CD14-positive monocyte (primary cell): ENCODE measurements at regions not wholly inside any gene's neighbourhood (a gene's known extent, or its start where the extent isn't known, plus 50 kb on each side); places are given as distances from the start of the nearest gene placed in this dataset.

Experiments used
- DNase-seq, 3 donors: peaks; one replicate each; pipeline ENCODE4 v3.0.0-alpha.2; 2011 to 2022
- H2AFZ ChIP-seq: 2 replicates; pipeline ENCODE4 v1.6.0; 2012; ENCODE audit warnings: mild to moderate bottlenecking, low read depth, low read length, inconsistent platforms; ENCODE audit not compliant: insufficient read depth, poor library complexity, severe bottlenecking
- H3K27ac ChIP-seq, 2 donors: 1 replicate in 1 of 2; 2 replicates in 1 of 2; pipeline ENCODE4 v1.5.1; 2012 to 2013; ENCODE audit warnings: low read length in 2 of 2, control low read depth in 1 of 2, inconsistent platforms in 1 of 2, low read depth in 1 of 2, mild to moderate bottlenecking in 1 of 2
- H3K27me3 ChIP-seq, 2 donors: one replicate each; pipeline versions ENCODE4 v1.6.0 to v1.6.1; 2011 to 2013; ENCODE audit warnings: low read length in 2 of 2; ENCODE audit not compliant: control insufficient read depth in 2 of 2, insufficient read depth in 2 of 2
- H3K36me3 ChIP-seq, 2 donors: replicated peaks in 1 of 2; 1 replicate in 1 of 2; 2 replicates in 1 of 2; pipeline versions ENCODE4 v1.5.1 to v1.6.1; 2012 to 2013; ENCODE audit warnings: low read length in 2 of 2, control low read depth in 1 of 2, inconsistent platforms in 1 of 2, mild to moderate bottlenecking in 1 of 2; ENCODE audit not compliant: insufficient read depth in 2 of 2, control insufficient read depth in 1 of 2
- H3K4me1 ChIP-seq, 2 donors: 1 replicate in 1 of 2; 2 replicates in 1 of 2; pipeline versions ENCODE4 v1.5.1 to v1.6.1; 2012 to 2013; ENCODE audit warnings: low read length in 2 of 2, control low read depth in 1 of 2, inconsistent platforms in 1 of 2, mild to moderate bottlenecking in 1 of 2, moderate library complexity in 1 of 2; ENCODE audit not compliant: insufficient read depth in 2 of 2, control insufficient read depth in 1 of 2
- H3K4me2 ChIP-seq: replicated peaks from 2 replicates; pipeline ENCODE3; 2012; ENCODE audit warnings: low read length, moderate library complexity, mild to moderate bottlenecking; ENCODE audit not compliant: poor library complexity, severe bottlenecking; ENCODE audit errors: extremely low read depth
- H3K4me3 ChIP-seq, 3 experiments: fragments of 200-600 bp in 1 of 3; sonication (generic) in 1 of 3; replicated peaks in 1 of 3; 1 replicate in 2 of 3; 2 replicates in 1 of 3; pipeline ENCODE4 v1.5.1; 2011 to 2013; ENCODE audit warnings: low read length in 3 of 3, mild to moderate bottlenecking in 3 of 3, control low read depth in 2 of 3, low read depth in 2 of 3, inconsistent platforms in 1 of 3, moderate library complexity in 1 of 3
- H3K79me2 ChIP-seq: 2 replicates; pipeline ENCODE4 v1.6.0; 2012; ENCODE audit warnings: mild to moderate bottlenecking, control low read depth, inconsistent platforms, low read length, moderate library complexity; ENCODE audit not compliant: insufficient read depth
- H3K9ac ChIP-seq: 2 replicates; pipeline ENCODE4 v1.6.0; 2017; ENCODE audit warnings: low read length, mild to moderate bottlenecking; ENCODE audit not compliant: insufficient read depth, poor library complexity, severe bottlenecking
- H3K9me3 ChIP-seq, 2 donors: replicated peaks in 1 of 2; 1 replicate in 1 of 2; 2 replicates in 1 of 2; pipeline versions ENCODE4 v1.5.1 to v1.6.1; 2012 to 2013; ENCODE audit warnings: low read length in 2 of 2, control low read depth in 1 of 2; ENCODE audit not compliant: control insufficient read depth in 1 of 2, insufficient read depth in 1 of 2
- H4K20me1 ChIP-seq: 2 replicates; pipeline ENCODE4 v1.6.0; 2012; ENCODE audit warnings: mild to moderate bottlenecking, low read length, control low read depth, moderate library complexity; ENCODE audit not compliant: insufficient read depth
- H3K27ac Mint-ChIP-seq, 7 donors: one replicate each; pipeline ENCODE4 v1.8.0; 2020; ENCODE audit warnings: mild to moderate bottlenecking in 7 of 7, mixed read lengths in 7 of 7, moderate library complexity in 6 of 7, inconsistent platforms in 2 of 7
- H3K27me3 Mint-ChIP-seq, 3 donors: one replicate each; pipeline ENCODE4 v1.8.0; 2021 to 2022; ENCODE audit warnings: low read depth in 3 of 3, mild to moderate bottlenecking in 3 of 3, mixed read lengths in 3 of 3, moderate library complexity in 3 of 3, inconsistent platforms in 1 of 3
- H3K36me3 Mint-ChIP-seq, 2 donors: one replicate each; pipeline ENCODE4 v1.8.0; 2020; ENCODE audit warnings: mixed read lengths in 2 of 2, inconsistent platforms in 1 of 2, mild to moderate bottlenecking in 1 of 2
- H3K4me1 Mint-ChIP-seq: one replicate; pipeline ENCODE4 v1.8.0; 2020; ENCODE audit warnings: mild to moderate bottlenecking, mixed read lengths
- H3K4me3 Mint-ChIP-seq, 2 donors: one replicate each; pipeline ENCODE4 v1.8.0; 2020; ENCODE audit warnings: mild to moderate bottlenecking in 2 of 2, mixed read lengths in 2 of 2, moderate library complexity in 1 of 2
- H3K9me3 Mint-ChIP-seq, 7 donors: one replicate each; pipeline ENCODE4 v1.8.0; 2020 to 2022; ENCODE audit warnings: mixed read lengths in 7 of 7, mild to moderate bottlenecking in 6 of 7, moderate library complexity in 6 of 7, inconsistent platforms in 2 of 7
- WGBS: methylation state at CpG from one replicate; pipeline ENCODE4 v1.1.5; 2013; ENCODE audit warnings: missing lambda C conversion rate; ENCODE audit not compliant: insufficient coverage; 5-methylcytosine and 5-hydroxymethylcytosine counted together
- intact Hi-C, 2 donors: fragments of 100-400 bp; cut with micrococcal nuclease; formaldehyde crosslinking; loops; one replicate each; pipeline versions ENCODE4 v1.15.0 to v1.15.1; 2023
- TF ChIP-seq, protein P1 (sequence below): fragments of 200-600 bp; IDR thresholded peaks from one replicate; pipeline ENCODE4 v1.8.0; 2022; ENCODE audit warnings: antibody characterized with exemption, mild to moderate bottlenecking

DNA sequence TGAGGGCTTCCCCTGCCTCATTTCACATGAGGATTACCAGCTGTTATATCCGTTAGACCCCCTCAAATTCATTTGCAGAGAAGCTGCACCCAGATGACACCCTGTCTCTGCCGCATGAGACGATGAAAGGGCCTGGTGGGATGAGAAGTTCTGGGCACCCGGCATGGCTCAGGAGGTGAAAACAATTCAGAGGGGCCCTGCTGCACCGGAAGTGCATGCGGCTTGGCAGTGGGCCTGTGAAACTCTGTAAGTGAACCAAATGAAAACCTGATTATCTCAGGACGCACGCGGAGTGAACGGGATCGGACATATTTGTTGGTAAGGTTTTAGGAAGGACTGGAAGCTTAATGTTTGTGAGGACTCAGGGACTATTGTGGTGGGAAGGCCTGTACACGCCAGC, 511.2 kb downstream of the TCERG1L start:
- Mint-ChIP-seq H3K36me3 (no peaks in the 10 kb centered on the region), H3K4me3 (no peak overlapping the region), H3K4me1 (peaks cover 3% of the 10 kb centered on the region), H3K9me3 (peaks cover 0 to 6% (median 3%) of the 10 kb centered on the region in 7 donors), H3K27me3 (peaks cover 5 to 13% (median 8%) of the 10 kb centered on the region in 3 donors), H3K27ac (no peak overlapping the region)
- Histone ChIP-seq H3K27ac (no peak overlapping the region), H3K9me3 (no peaks in the 10 kb centered on the region), H3K9ac (no peak overlapping the region), H3K4me3 (no peak overlapping the region), H2AFZ (no peak overlapping the region), H3K27me3 (no peaks in the 10 kb centered on the region), H3K79me2 (no peaks in the 10 kb centered on the region), H3K4me1 (no peaks in the 10 kb centered on the region), H3K4me2 (no peak overlapping the region), H4K20me1 (no peaks in the 10 kb centered on the region), H3K36me3 (no peaks in the 10 kb centered on the region)
- DNase-seq, result no peak
- WGBS, result 86% methylated on average over 4 of the region's 12 CpGs
- intact Hi-C loops, result no loop called here
- TF ChIP-seq, protein P1, sequence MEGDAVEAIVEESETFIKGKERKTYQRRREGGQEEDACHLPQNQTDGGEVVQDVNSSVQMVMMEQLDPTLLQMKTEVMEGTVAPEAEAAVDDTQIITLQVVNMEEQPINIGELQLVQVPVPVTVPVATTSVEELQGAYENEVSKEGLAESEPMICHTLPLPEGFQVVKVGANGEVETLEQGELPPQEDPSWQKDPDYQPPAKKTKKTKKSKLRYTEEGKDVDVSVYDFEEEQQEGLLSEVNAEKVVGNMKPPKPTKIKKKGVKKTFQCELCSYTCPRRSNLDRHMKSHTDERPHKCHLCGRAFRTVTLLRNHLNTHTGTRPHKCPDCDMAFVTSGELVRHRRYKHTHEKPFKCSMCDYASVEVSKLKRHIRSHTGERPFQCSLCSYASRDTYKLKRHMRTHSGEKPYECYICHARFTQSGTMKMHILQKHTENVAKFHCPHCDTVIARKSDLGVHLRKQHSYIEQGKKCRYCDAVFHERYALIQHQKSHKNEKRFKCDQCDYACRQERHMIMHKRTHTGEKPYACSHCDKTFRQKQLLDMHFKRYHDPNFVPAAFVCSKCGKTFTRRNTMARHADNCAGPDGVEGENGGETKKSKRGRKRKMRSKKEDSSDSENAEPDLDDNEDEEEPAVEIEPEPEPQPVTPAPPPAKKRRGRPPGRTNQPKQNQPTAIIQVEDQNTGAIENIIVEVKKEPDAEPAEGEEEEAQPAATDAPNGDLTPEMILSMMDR, result no peak

DNA sequence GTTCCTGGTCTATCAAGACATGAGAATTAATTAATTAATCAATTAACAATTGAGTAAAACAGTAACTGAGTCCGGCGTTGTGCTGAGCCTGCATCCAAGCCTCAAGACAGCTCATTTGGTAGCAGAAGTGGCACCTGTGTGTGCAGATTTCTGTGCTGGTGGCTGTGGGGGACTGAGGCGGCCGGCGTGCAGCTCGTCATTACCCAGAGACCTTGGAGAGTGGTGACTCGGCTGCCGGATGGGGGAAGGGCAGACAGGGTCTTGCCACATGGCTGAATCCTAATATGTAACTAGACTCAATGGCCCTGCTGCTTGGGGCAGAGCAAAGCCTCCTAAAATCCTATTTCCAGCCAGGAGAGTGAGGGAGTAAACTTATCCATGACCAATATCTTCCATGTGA, 510.2 kb downstream of the TCERG1L start:
- no peak for DNase-seq
- no peak overlapping the region for H2AFZ ChIP-seq
- no peak overlapping the region for H3K4me2 ChIP-seq
- no CpG with 5 or more reads among the region's 8 CpGs for WGBS
- peaks cover 0 to 6% (median 3%) of the 10 kb centered on the region in 7 donors for H3K9me3 Mint-ChIP-seq
- TF ChIP-seq, protein P1, result no peak
- H3K79me2 ChIP-seq, result no peaks in the 10 kb centered on the region
- no peaks in the 10 kb centered on the region for H3K36me3 ChIP-seq
- H3K27me3 ChIP-seq, result no peaks in the 10 kb centered on the region
- H3K27ac Mint-ChIP-seq, result no peak overlapping the region
- no peaks in the 10 kb centered on the region for H4K20me1 ChIP-seq
- H3K4me3 ChIP-seq, result no peak overlapping the region
- H3K27me3 Mint-ChIP-seq, result peaks cover 5 to 14% (median 8%) of the 10 kb centered on the region in 3 donors
- intact Hi-C loops, result no loop called here
- no peak overlapping the region for H3K9ac ChIP-seq
- H3K4me1 Mint-ChIP-seq, result peaks cover 3% of the 10 kb centered on the region
- H3K4me3 Mint-ChIP-seq, result no peak overlapping the region
- no peaks in the 10 kb centered on the region for H3K9me3 ChIP-seq
- no peak overlapping the region for H3K27ac ChIP-seq
- H3K36me3 Mint-ChIP-seq, result no peaks in the 10 kb centered on the region
- no peaks in the 10 kb centered on the region for H3K4me1 ChIP-seq
